ENCODE measurements at regions not wholly inside any gene's neighbourhood (a gene's known extent, or its start where the extent isn't known, plus 50 kb on each side); places are given as distances from the start of the nearest gene placed in this dataset.

DNA sequence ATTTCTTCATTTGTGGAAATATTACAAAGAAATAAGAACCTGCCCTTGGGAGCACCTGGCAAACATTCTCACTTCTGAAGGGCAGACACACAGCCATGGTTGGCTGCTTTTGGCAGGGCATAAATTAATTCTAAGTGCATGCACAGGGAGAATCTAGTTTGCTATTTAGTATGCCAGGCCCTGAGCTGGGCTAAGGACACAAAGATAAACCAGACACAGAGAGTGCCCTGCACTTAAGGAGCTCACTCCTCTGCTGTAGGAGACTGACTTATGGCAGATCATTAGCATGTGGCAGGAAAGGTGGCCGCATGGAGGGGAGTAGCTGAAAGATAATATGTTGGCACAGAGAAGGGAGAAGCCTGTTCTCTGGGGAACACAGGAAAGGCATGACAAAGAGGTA, 367.0 kb downstream of the LPIN1 start:
- dilution Hi-C loops (cut with MboI; ENCODE audit: extremely low pct_ligation_motif_present, low sequenced_read_pairs): no loop called here
- no peak for FAIRE-seq
- Histone ChIP-seq H3K4me2 (ENCODE audit: control insufficient read depth, extremely low read depth, insufficient read depth, low read depth, low read length) (no peak overlapping the region), H3K9ac (ENCODE audit: control insufficient read depth, extremely low read depth, insufficient read depth, low read length) (no peak overlapping the region), H3K9me1 (ENCODE audit: control insufficient read depth, extremely low read depth, insufficient read depth, low read length) (no peaks in the 10 kb centered on the region), H4K20me1 (ENCODE audit: control insufficient read depth, extremely low read depth, insufficient read depth, low read length) (no peaks in the 10 kb centered on the region), H2AFZ (ENCODE audit: control insufficient read depth, low read length) (no peak overlapping the region), H3K27ac (ENCODE audit: control insufficient read depth, insufficient read depth, low read length) (no peak overlapping the region), H3K27me3 (ENCODE audit: control insufficient read depth, extremely low read depth, insufficient read depth, low read length) (no peaks in the 10 kb centered on the region), H3K36me3 (ENCODE audit: control insufficient read depth in 2 of 2, extremely low read depth in 1 of 2, insufficient read depth in 2 of 2, low read length in 2 of 2) (no peaks in the 10 kb centered on the region), H3K4me1 (ENCODE audit: control insufficient read depth, extremely low read depth, insufficient read depth, low read length) (peaks cover 5% of the 10 kb centered on the region), H3K4me3 (ENCODE audit: control insufficient read depth in 2 of 3, extremely low read depth in 1 of 3, insufficient read depth in 2 of 3, low read depth in 1 of 3, low read length in 3 of 3) (no peak overlapping the region), H3K9me3 (ENCODE audit: control insufficient read depth, low read depth, low read length) (no peaks in the 10 kb centered on the region), H3K79me2 (ENCODE audit: control insufficient read depth, insufficient read depth, low read length) (no peaks in the 10 kb centered on the region)
- TF ChIP-seq EZH2 (IDR thresholded peaks at IDR 0.05; ENCODE audit: low read length) (no peak), CTCF (optimal IDR thresholded peaks at IDR 0.05 in 1 of 3, IDR thresholded peaks at IDR 0.05 in 1 of 3, conservative IDR thresholded peaks at IDR 0.05 in 1 of 3; ENCODE audit: extremely low read depth in 1 of 3, insufficient read depth in 2 of 3, low read length in 3 of 3) (no peak)
- DNase-seq (ENCODE audit: low read depth, low spot score): no peak

- no peaks in the 10 kb centered on the region for H4K20me1 ChIP-seq (ENCODE audit: control insufficient read depth, extremely low read depth, insufficient read depth, low read length)
- H3K27ac ChIP-seq (ENCODE audit: control insufficient read depth, insufficient read depth, low read length): no peak overlapping the region
- FAIRE-seq (no peak), DNase-seq (ENCODE audit: low read depth, low spot score) (no peak)
- no peak overlapping the region for H3K4me2 ChIP-seq (ENCODE audit: control insufficient read depth, extremely low read depth, insufficient read depth, low read depth, low read length)
- dilution Hi-C loops (cut with MboI; ENCODE audit: extremely low pct_ligation_motif_present, low sequenced_read_pairs): no loop called here
- TF ChIP-seq CTCF (optimal IDR thresholded peaks at IDR 0.05 in 1 of 3, IDR thresholded peaks at IDR 0.05 in 1 of 3, conservative IDR thresholded peaks at IDR 0.05 in 1 of 3; ENCODE audit: extremely low read depth in 1 of 3, insufficient read depth in 2 of 3, low read length in 3 of 3): no peak
- TF ChIP-seq EZH2 (IDR thresholded peaks at IDR 0.05; ENCODE audit: low read length): no peak
- no peaks in the 10 kb centered on the region for H3K27me3 ChIP-seq (ENCODE audit: control insufficient read depth, extremely low read depth, insufficient read depth, low read length)
- H3K9me3 ChIP-seq (ENCODE audit: control insufficient read depth, low read depth, low read length): no peaks in the 10 kb centered on the region
- H3K9me1 ChIP-seq (ENCODE audit: control insufficient read depth, extremely low read depth, insufficient read depth, low read length): no peaks in the 10 kb centered on the region
- no peaks in the 10 kb centered on the region for H3K36me3 ChIP-seq (ENCODE audit: control insufficient read depth in 2 of 2, extremely low read depth in 1 of 2, insufficient read depth in 2 of 2, low read length in 2 of 2)
- H3K4me1 ChIP-seq (ENCODE audit: control insufficient read depth, extremely low read depth, insufficient read depth, low read length): peaks cover 10% of the 10 kb centered on the region
- no peak overlapping the region for H2AFZ ChIP-seq (ENCODE audit: control insufficient read depth, low read length)
- no peak overlapping the region for H3K4me3 ChIP-seq (ENCODE audit: control insufficient read depth in 2 of 3, extremely low read depth in 1 of 3, insufficient read depth in 2 of 3, low read depth in 1 of 3, low read length in 3 of 3)
- no peak overlapping the region for H3K9ac ChIP-seq (ENCODE audit: control insufficient read depth, extremely low read depth, insufficient read depth, low read length)
- H3K79me2 ChIP-seq (ENCODE audit: control insufficient read depth, insufficient read depth, low read length): no peaks in the 10 kb centered on the region
Observed at GRCh38 chr2:12114816-12115215, 368.4 kb downstream of the LPIN1 start.
